Neural cell (in vitro differentiated cells): ENCODE measurements at regions not wholly inside any gene's neighbourhood (a gene's known extent, or its start where the extent isn't known, plus 50 kb on each side); places are given as distances from the start of the nearest gene placed in this dataset.

Source experiments
- H2AFZ ChIP-seq: fragments of 200-600, 300-800 bp; sonication (generic), shearing (Covaris generic); 2 replicates; pipeline ENCODE4 v1.6.0; 2014; ENCODE audit warnings: low read depth, mild to moderate bottlenecking, antibody characterized with exemption, low read length, moderate library complexity
- H3F3A ChIP-seq: fragments of 200-600 bp; shearing (Covaris generic); 2 replicates; pipeline ENCODE4 v1.6.1; 2016; ENCODE audit warnings: mild to moderate bottlenecking, moderate library complexity, mixed read lengths, antibody characterized with exemption, low read length; ENCODE audit not compliant: insufficient read depth, poor library complexity, severe bottlenecking
- H3K27ac ChIP-seq: fragments of 200-600, 300-800 bp; sonication (generic), shearing (Covaris generic); 2 replicates; pipeline ENCODE4 v1.5.1; 2014; ENCODE audit warnings: mild to moderate bottlenecking, low read length, moderate library complexity
- H3K27me3 ChIP-seq: fragments of 300-800, 200-600 bp; sonication (generic), shearing (Covaris generic); 2 replicates; pipeline ENCODE4 v1.6.0; 2014; ENCODE audit warnings: mild to moderate bottlenecking, low read depth, low read length, moderate library complexity; ENCODE audit not compliant: insufficient read depth
- H3K36me3 ChIP-seq: fragments of 300-800, 200-600 bp; sonication (generic), shearing (Covaris generic); 2 replicates; pipeline ENCODE4 v1.5.1; 2014; ENCODE audit warnings: mild to moderate bottlenecking, antibody characterized with exemption, low read length, moderate library complexity; ENCODE audit not compliant: insufficient read depth
- H3K4me2 ChIP-seq: fragments of 300-800, 200-600 bp; sonication (generic), shearing (Covaris generic); 2 replicates; pipeline ENCODE4 v1.6.0; 2014; ENCODE audit warnings: mild to moderate bottlenecking, low read length
- H3K4me3 ChIP-seq: fragments of 300-800, 200-600 bp; sonication (generic), shearing (Covaris generic); 2 replicates; pipeline ENCODE4 v1.5.1; 2014; ENCODE audit warnings: mild to moderate bottlenecking, low read length, moderate library complexity
- H3K79me2 ChIP-seq: fragments of 200-600 bp; shearing (Covaris generic); replicated peaks from 2 replicates; pipeline ENCODE4 v1.6.0; 2014; ENCODE audit warnings: mild to moderate bottlenecking, low read length, moderate library complexity; ENCODE audit not compliant: insufficient read depth
- H3K9ac ChIP-seq: fragments of 300-800, 200-600 bp; sonication (generic), shearing (Covaris generic); 2 replicates; pipeline ENCODE4 v1.6.1; 2016; ENCODE audit warnings: mild to moderate bottlenecking, low read length, mixed read lengths
- H3K9me2 ChIP-seq: fragments of 200-600 bp; shearing (Covaris generic); 2 replicates; pipeline ENCODE4 v1.6.1; 2016; ENCODE audit warnings: mild to moderate bottlenecking, low read length, mixed read lengths; ENCODE audit not compliant: insufficient read depth
- H3K9me3 ChIP-seq: fragments of 200-600, 300-800 bp; sonication (generic), shearing (Covaris generic); 2 replicates; pipeline ENCODE4 v1.6.1; 2016; ENCODE audit warnings: mild to moderate bottlenecking, mixed run types, low read length, moderate library complexity, mixed read lengths
- H4K20me1 ChIP-seq: fragments of 200-600 bp; shearing (Covaris generic); 2 replicates; pipeline ENCODE4 v1.6.1; 2016; ENCODE audit warnings: mild to moderate bottlenecking, mixed run types; ENCODE audit not compliant: insufficient read depth
- CTCF ChIP-seq: fragments of 450-650 bp; IDR thresholded peaks from 2 replicates; pipeline ENCODE4 v1.5.1; 2014; ENCODE audit warnings: antibody characterized with exemption, mild to moderate bottlenecking, moderate library complexity; ENCODE audit not compliant: poor library complexity, severe bottlenecking
- EP300 ChIP-seq: fragments of 450-650 bp; conservative IDR thresholded peaks from 2 replicates; pipeline ENCODE4 v1.6.1; 2014; ENCODE audit warnings: antibody characterized with exemption, mild to moderate bottlenecking, moderate library complexity; ENCODE audit not compliant: poor library complexity, severe bottlenecking
- EZH2 ChIP-seq: fragments of 200-600, 300-800 bp; shearing (Covaris generic), sonication (generic); IDR thresholded peaks from 2 replicates; pipeline ENCODE4 v1.6.1; 2014; ENCODE audit warnings: antibody characterized with exemption, low read length, borderline replicate concordance, mild to moderate bottlenecking; ENCODE audit not compliant: insufficient read depth, poor library complexity, severe bottlenecking
- MXI1 ChIP-seq: fragments of 450-650 bp; conservative IDR thresholded peaks from 2 replicates; pipeline ENCODE4 v1.6.1; 2014; ENCODE audit warnings: antibody characterized with exemption, mild to moderate bottlenecking; ENCODE audit not compliant: poor library complexity, severe bottlenecking
- POLR2AphosphoS5 ChIP-seq: IDR thresholded peaks from 2 replicates; pipeline ENCODE4 v1.6.1; 2012
- RAD21 ChIP-seq: fragments of 450-650 bp; conservative IDR thresholded peaks from 2 replicates; pipeline ENCODE4 v1.6.1; 2014; ENCODE audit warnings: antibody characterized with exemption, mild to moderate bottlenecking, moderate library complexity
- SMC3 ChIP-seq: fragments of 450-650 bp; conservative IDR thresholded peaks from 2 replicates; pipeline ENCODE4 v1.6.1; 2014; ENCODE audit warnings: antibody characterized with exemption, mild to moderate bottlenecking, moderate library complexity; ENCODE audit not compliant: poor library complexity
- TAF1 ChIP-seq: IDR thresholded peaks from 2 replicates; pipeline ENCODE4 v1.6.1; 2012; ENCODE audit warnings: low read depth
- TF ChIP-seq, protein P1 (sequence below): IDR thresholded peaks from 2 replicates; pipeline ENCODE4 v1.6.1; 2012; ENCODE audit warnings: borderline replicate concordance

- no peak overlapping the region for H3K9ac ChIP-seq
- no peak for TF ChIP-seq MXI1
- no peak for TF ChIP-seq EP300
- TF ChIP-seq TAF1, result no peak
- TF ChIP-seq EZH2, result no peak
- no peak for TF ChIP-seq CTCF
- TF ChIP-seq POLR2AphosphoS5, result no peak
- TF ChIP-seq RAD21, result no peak
- TF ChIP-seq, protein P1, sequence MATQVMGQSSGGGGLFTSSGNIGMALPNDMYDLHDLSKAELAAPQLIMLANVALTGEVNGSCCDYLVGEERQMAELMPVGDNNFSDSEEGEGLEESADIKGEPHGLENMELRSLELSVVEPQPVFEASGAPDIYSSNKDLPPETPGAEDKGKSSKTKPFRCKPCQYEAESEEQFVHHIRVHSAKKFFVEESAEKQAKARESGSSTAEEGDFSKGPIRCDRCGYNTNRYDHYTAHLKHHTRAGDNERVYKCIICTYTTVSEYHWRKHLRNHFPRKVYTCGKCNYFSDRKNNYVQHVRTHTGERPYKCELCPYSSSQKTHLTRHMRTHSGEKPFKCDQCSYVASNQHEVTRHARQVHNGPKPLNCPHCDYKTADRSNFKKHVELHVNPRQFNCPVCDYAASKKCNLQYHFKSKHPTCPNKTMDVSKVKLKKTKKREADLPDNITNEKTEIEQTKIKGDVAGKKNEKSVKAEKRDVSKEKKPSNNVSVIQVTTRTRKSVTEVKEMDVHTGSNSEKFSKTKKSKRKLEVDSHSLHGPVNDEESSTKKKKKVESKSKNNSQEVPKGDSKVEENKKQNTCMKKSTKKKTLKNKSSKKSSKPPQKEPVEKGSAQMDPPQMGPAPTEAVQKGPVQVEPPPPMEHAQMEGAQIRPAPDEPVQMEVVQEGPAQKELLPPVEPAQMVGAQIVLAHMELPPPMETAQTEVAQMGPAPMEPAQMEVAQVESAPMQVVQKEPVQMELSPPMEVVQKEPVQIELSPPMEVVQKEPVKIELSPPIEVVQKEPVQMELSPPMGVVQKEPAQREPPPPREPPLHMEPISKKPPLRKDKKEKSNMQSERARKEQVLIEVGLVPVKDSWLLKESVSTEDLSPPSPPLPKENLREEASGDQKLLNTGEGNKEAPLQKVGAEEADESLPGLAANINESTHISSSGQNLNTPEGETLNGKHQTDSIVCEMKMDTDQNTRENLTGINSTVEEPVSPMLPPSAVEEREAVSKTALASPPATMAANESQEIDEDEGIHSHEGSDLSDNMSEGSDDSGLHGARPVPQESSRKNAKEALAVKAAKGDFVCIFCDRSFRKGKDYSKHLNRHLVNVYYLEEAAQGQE, result no peak
- no peak for TF ChIP-seq SMC3
These were observed 112.8 kb downstream of the JCAD start for GRCh38 chr10:29946614-29946952.

DNA sequence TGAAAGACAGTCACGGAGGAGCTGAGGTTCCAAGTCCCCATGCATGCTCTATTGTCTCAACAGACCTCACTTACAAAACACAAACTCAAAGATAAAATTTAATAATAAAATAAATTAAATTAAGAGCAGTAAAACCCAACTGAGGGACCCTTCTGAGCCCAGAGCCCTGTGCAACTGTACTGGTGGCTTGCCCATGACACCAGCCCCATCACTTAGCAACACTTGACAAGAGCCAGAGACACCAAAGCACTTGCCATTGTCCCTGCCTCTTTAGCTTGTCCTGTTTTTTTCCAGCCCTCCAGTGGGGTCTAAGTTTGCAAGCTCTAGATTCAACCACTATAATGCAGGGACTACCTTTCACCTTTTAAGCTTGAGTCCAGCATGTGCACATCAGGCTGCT lies 117.9 kb downstream of the JCAD start:
- no peak for TF ChIP-seq MXI1
- no peak for TF ChIP-seq TAF1
- no peak for TF ChIP-seq CTCF
- TF ChIP-seq RAD21, result no peak
- TF ChIP-seq SMC3, result no peak
- TF ChIP-seq, protein P1, result no peak
- no peak for TF ChIP-seq EZH2
- no peak for TF ChIP-seq EP300
- no peak for TF ChIP-seq POLR2AphosphoS5
- no peaks in the 10 kb centered on the region for H3K27me3 ChIP-seq

More at GRCh38 chr10:29946614-29946952, 112.8 kb downstream of the JCAD start:
- no peaks in the 10 kb centered on the region for H3K27me3 ChIP-seq
- H3K36me3 ChIP-seq, result no peaks in the 10 kb centered on the region
- H2AFZ ChIP-seq, result no peak overlapping the region
- H3F3A ChIP-seq, result no peaks in the 10 kb centered on the region
- no peaks in the 10 kb centered on the region for H4K20me1 ChIP-seq
- no peak overlapping the region for H3K4me3 ChIP-seq
- H3K9me2 ChIP-seq, result no peaks in the 10 kb centered on the region
- no peak overlapping the region for H3K4me2 ChIP-seq
- no peaks in the 10 kb centered on the region for H3K9me3 ChIP-seq
- H3K79me2 ChIP-seq, result no peaks in the 10 kb centered on the region
- no peak overlapping the region for H3K27ac ChIP-seq

More for the DNA sequence above, 117.9 kb downstream of the JCAD start:
- Histone ChIP-seq H3K79me2 (no peaks in the 10 kb centered on the region), H3K9ac (no peak overlapping the region), H3F3A (no peaks in the 10 kb centered on the region), H3K36me3 (no peaks in the 10 kb centered on the region), H3K4me3 (no peak overlapping the region), H3K9me2 (no peaks in the 10 kb centered on the region), H3K9me3 (no peaks in the 10 kb centered on the region), H3K27ac (no peak overlapping the region), H4K20me1 (no peaks in the 10 kb centered on the region), H2AFZ (no peak overlapping the region), H3K4me2 (no peak overlapping the region)
